OCI-LY7 (cell line): ENCODE measurements at regions not wholly inside any gene's neighbourhood (a gene's known extent, or its start where the extent isn't known, plus 50 kb on each side); places are given as distances from the start of the nearest gene placed in this dataset.

Source experiments
- BruUV-seq: library from RNA; stranded (reverse); fragments of 400-500 nt; replicated peaks from 2 replicates; lab custom pipeline; 2021; lab: Mats Ljungman, UMichigan
- CTCF ChIA-PET: fragments of 300-600 bp; sonication (Branson Sonifier 250); formaldehyde crosslinking; loops from one replicate; lab custom pipeline; 2022; ENCODE audit warnings: antibody characterized with exemption; ENCODE audit not compliant: unreplicated experiment; lab: Charles Lee
- POLR2A ChIA-PET: fragments of 300-600 bp; sonication (Branson Sonifier 250); formaldehyde crosslinking; loops from one replicate; lab custom pipeline; 2022; ENCODE audit warnings: antibody characterized with exemption; lab: Charles Lee
- DNase-seq: peaks from one replicate; pipeline ENCODE4 v3.0.0-alpha.2; 2015; ENCODE audit warnings: low spot score
- H2AFZ ChIP-seq: fragments of 200-600 bp; sonication (generic), shearing (Covaris generic); 2 replicates; pipeline ENCODE4 v1.6.1; 2014; ENCODE audit warnings: mild to moderate bottlenecking, antibody characterized with exemption, low read length, moderate library complexity
- H3K27ac ChIP-seq: fragments of 200-600 bp; sonication (generic); 2 replicates; pipeline ENCODE4 v1.5.1; 2014; ENCODE audit warnings: mixed run types, low read depth, mild to moderate bottlenecking, moderate library complexity, low read length, inconsistent platforms; ENCODE audit not compliant: poor library complexity, severe bottlenecking
- H3K36me3 ChIP-seq: fragments of 200-600 bp; sonication (generic); 2 replicates; pipeline ENCODE4 v1.6.1; 2014; ENCODE audit warnings: mild to moderate bottlenecking, antibody characterized with exemption, low read length, moderate library complexity, mixed read lengths; ENCODE audit not compliant: insufficient read depth
- H3K4me1 ChIP-seq: fragments of 200-600 bp; sonication (generic); 2 replicates; pipeline ENCODE4 v1.5.1; 2014; ENCODE audit warnings: mild to moderate bottlenecking, low read length; ENCODE audit not compliant: insufficient read depth, poor library complexity, severe bottlenecking
- H3K4me2 ChIP-seq: fragments of 200-600 bp; sonication (generic); 2 replicates; pipeline ENCODE4 v1.6.1; 2014; ENCODE audit warnings: mild to moderate bottlenecking, low read length
- H3K4me3 ChIP-seq: fragments of 200-600 bp; sonication (generic); 2 replicates; pipeline ENCODE4 v1.5.1; 2014; ENCODE audit warnings: mild to moderate bottlenecking, low read depth, low read length; ENCODE audit not compliant: poor library complexity, severe bottlenecking
- H3K79me2 ChIP-seq: fragments of 200-600 bp; sonication (generic); 2 replicates; pipeline ENCODE4 v1.6.1; 2016; ENCODE audit warnings: low read depth, mild to moderate bottlenecking, low read length, moderate library complexity, mixed read lengths; ENCODE audit not compliant: insufficient read depth
- H3K9me2 ChIP-seq: fragments of 200-600 bp; sonication (generic); 2 replicates; pipeline ENCODE4 v1.6.1; 2016; ENCODE audit warnings: mild to moderate bottlenecking, low read length, mixed read lengths; ENCODE audit not compliant: insufficient read depth
- H3K9me3 ChIP-seq: fragments of 200-600 bp; sonication (generic); 2 replicates; pipeline ENCODE4 v1.6.1; 2014; ENCODE audit warnings: mild to moderate bottlenecking, mixed run types, low read length, mixed read lengths
- H4K20me1 ChIP-seq: fragments of 200-600 bp; sonication (generic); 2 replicates; pipeline ENCODE4 v1.6.1; 2014; ENCODE audit warnings: mild to moderate bottlenecking, antibody characterized with exemption, low read length, moderate library complexity, mixed read lengths; ENCODE audit not compliant: insufficient read depth
- EZH2phosphoT487 ChIP-seq: fragments of 200-600 bp; sonication (generic); IDR thresholded peaks from 2 replicates; pipeline ENCODE4 v1.6.1; 2018; ENCODE audit warnings: low read depth, borderline replicate concordance, mild to moderate bottlenecking, mixed run types, antibody characterized with exemption, low read length, moderate library complexity, mixed read lengths
- intact Hi-C: fragments of 100-400 bp; cut with micrococcal nuclease; formaldehyde crosslinking; loops from one replicate; pipeline ENCODE4 v1.10.0; 2022; ENCODE audit not compliant: unreplicated experiment
- TF ChIP-seq, protein P1 (sequence below): fragments of 200-600 bp; sonication (generic); conservative IDR thresholded peaks from 2 replicates; pipeline ENCODE4 v1.5.1; 2014; ENCODE audit warnings: mild to moderate bottlenecking, antibody characterized with exemption, low read length, moderate library complexity, mixed read lengths

DNA sequence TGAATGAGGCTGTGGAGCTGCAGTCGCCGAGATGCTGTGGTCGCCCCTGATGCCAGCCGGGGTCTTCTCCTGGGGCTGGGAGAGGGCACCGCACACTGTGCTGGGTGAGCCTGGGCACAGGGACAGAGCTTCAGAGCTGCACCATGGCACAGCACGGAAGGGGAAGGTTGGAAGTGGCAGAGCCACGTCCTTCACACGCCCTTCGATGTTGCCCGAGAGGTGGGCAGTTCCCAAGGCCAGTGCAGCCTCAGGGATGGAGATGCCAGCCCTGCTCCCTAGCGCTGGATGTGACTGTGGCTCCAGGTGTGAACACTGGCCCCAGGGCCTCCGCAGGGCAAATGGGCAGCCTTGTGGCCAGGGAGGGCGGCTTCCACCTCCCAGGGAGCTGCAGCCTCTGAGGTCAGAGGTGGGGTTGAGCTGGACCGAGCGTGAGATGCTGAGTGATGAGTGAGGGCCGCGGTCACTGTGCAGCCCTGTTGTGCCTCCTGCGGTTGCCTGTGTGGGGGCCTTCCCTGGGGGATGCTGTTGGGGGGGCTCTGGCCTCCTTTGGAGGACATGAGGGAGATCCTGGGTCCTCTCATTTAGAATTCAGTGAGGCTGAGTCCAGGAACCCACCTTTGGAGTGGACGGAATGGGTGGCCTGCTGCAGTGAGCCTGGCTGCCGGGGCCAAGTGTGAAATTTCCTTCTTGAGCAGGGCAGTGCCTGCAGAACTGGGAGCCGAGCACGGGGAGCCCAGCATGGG is 1090.0 kb downstream of the BRD1 start:
- CTCF ChIA-PET = no interaction called here
- Histone ChIP-seq H4K20me1 (no peaks in the 10 kb centered on the region), H3K4me1 (no peaks in the 10 kb centered on the region), H3K79me2 (no peaks in the 10 kb centered on the region), H3K9me2 (no peaks in the 10 kb centered on the region), H3K4me2 (no peak overlapping the region), H3K27ac (no peak overlapping the region), H3K36me3 (no peaks in the 10 kb centered on the region), H3K4me3 (no peak overlapping the region), H2AFZ (no peak overlapping the region), H3K9me3 (no peaks in the 10 kb centered on the region)
- no peak for DNase-seq
- no TSS peak for BruUV-seq
- no peak for TF ChIP-seq EZH2phosphoT487
- TF ChIP-seq, protein P1, sequence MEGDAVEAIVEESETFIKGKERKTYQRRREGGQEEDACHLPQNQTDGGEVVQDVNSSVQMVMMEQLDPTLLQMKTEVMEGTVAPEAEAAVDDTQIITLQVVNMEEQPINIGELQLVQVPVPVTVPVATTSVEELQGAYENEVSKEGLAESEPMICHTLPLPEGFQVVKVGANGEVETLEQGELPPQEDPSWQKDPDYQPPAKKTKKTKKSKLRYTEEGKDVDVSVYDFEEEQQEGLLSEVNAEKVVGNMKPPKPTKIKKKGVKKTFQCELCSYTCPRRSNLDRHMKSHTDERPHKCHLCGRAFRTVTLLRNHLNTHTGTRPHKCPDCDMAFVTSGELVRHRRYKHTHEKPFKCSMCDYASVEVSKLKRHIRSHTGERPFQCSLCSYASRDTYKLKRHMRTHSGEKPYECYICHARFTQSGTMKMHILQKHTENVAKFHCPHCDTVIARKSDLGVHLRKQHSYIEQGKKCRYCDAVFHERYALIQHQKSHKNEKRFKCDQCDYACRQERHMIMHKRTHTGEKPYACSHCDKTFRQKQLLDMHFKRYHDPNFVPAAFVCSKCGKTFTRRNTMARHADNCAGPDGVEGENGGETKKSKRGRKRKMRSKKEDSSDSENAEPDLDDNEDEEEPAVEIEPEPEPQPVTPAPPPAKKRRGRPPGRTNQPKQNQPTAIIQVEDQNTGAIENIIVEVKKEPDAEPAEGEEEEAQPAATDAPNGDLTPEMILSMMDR = no peak
- intact Hi-C loops = no loop called here
- POLR2A ChIA-PET = no interaction called here

DNA sequence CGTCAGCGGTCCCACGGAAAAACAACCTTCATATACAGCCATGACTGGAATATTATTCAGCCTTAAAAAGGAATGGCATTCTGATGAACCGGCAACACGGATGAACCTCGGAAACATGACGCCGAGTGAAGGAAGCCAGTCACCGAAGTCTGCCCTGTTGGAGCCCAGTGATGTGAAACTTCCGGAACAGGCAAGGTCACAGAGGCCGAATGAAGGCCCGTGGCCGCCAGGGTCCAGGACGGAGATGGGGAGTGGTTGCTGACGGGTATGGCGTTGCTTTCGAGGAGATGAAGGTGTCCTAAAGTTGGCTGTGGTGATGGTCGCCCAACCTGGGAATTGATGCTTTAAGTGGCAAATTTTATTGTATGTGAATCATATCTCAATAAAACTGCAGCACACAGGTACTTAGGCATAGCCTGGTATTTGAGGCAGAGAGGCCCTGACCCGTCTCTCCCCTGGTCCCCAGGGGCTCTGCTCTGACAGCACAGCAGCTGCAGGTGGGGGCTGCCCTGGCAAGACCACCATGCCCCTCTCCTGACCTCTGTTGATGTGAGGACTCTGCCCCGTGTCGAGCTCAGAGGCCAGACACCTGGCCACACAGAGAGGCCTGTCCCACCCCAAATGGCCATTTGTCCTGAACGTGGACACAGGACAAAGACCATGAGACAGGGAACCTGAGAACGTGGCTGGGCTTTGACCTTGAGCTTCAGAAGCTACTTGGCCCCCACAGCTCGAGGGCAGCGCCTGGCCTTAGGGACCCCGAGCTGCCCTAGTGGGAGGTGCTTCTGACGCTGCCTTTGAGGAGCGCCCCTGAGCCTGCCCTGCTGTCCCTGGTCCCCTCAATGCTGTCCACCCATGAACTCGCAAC is 1090.8 kb downstream of the BRD1 start:
- CTCF ChIA-PET = no interaction called here
- no TSS peak for BruUV-seq
- Histone ChIP-seq H2AFZ (no peak overlapping the region), H3K36me3 (no peaks in the 10 kb centered on the region), H4K20me1 (no peaks in the 10 kb centered on the region), H3K27ac (no peak overlapping the region), H3K4me1 (no peaks in the 10 kb centered on the region), H3K79me2 (no peaks in the 10 kb centered on the region), H3K9me3 (no peaks in the 10 kb centered on the region), H3K4me2 (no peak overlapping the region), H3K4me3 (no peak overlapping the region), H3K9me2 (no peaks in the 10 kb centered on the region)
- intact Hi-C loops = no loop called here
- POLR2A ChIA-PET = no interaction called here
- DNase-seq = no peak
- TF ChIP-seq, protein P1 = no peak
- TF ChIP-seq EZH2phosphoT487 = no peak

DNA sequence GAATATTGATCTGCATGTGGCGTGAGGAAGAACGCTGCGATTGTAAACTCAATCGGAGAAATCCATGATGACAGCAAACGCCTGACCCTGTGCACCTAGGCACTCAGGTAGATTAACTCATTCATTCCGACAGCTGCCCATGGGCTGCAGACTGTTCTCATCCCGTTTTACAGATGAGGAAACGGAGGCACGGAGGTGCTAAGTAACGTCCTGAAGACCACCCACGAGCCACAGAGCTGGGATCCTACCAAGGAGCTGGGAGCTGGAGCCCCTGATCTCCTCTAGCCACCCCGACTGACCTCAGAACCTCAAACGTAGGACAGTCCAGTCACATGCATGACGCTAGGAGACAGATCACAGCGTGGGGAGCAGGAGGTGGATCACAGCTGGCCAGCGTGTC is 1092.7 kb downstream of the BRD1 start:
- no peak for TF ChIP-seq EZH2phosphoT487

More for the DNA sequence above, 1092.7 kb downstream of the BRD1 start:
- Histone ChIP-seq H3K36me3 (no peaks in the 10 kb centered on the region), H3K9me2 (no peaks in the 10 kb centered on the region), H4K20me1 (no peaks in the 10 kb centered on the region), H3K9me3 (no peaks in the 10 kb centered on the region), H3K4me3 (no peak overlapping the region), H3K27ac (no peak overlapping the region), H3K79me2 (no peaks in the 10 kb centered on the region), H3K4me2 (no peak overlapping the region), H2AFZ (no peak overlapping the region), H3K4me1 (no peaks in the 10 kb centered on the region)
- intact Hi-C loops = no loop called here
- no TSS peak for BruUV-seq
- POLR2A ChIA-PET = no interaction called here
- no peak for DNase-seq
- CTCF ChIA-PET = no interaction called here
